Urinary bladder (tissue), 3 donors: ENCODE measurements at regions not wholly inside any gene's neighbourhood (a gene's known extent, or its start where the extent isn't known, plus 50 kb on each side); places are given as distances from the start of the nearest gene placed in this dataset.
"Not testable (repeated sequence)": the region's sequence is repeated elsewhere in the genome, so short reads cannot be mapped to it uniquely, and the experiment has no call there.

Source experiments
- DNase-seq: peaks from one replicate; pipeline ENCODE4 v3.0.0-alpha.2; 2015; ENCODE audit errors: extremely low spot score
- H3K27ac ChIP-seq: one replicate; pipeline ENCODE4 v1.5.1; 2013; ENCODE audit warnings: low read depth, mild to moderate bottlenecking, moderate library complexity
- H3K36me3 ChIP-seq: one replicate; pipeline ENCODE4 v1.6.1; 2013; ENCODE audit warnings: mild to moderate bottlenecking, moderate library complexity; ENCODE audit not compliant: insufficient read depth
- H3K4me1 ChIP-seq: one replicate; pipeline ENCODE4 v1.6.1; 2013; ENCODE audit warnings: mild to moderate bottlenecking, moderate library complexity; ENCODE audit not compliant: insufficient read depth
- H3K4me3 ChIP-seq: one replicate; pipeline ENCODE4 v1.5.1; 2013; ENCODE audit warnings: low read depth, low read length
- WGBS: extraction: QIAGEN DNeasy Blood & Tissue Kit; methylation state at CpG from one replicate; pipeline ENCODE4 v1.1.7; 2013; 5-methylcytosine and 5-hydroxymethylcytosine counted together
- donor health status: healthy with polysubstance abuse.
- donor health status: healthy.

- H3K4me1 ChIP-seq = no peaks in the 10 kb centered on the region
- H3K4me3 ChIP-seq = no peak overlapping the region
- DNase-seq = no peak
- H3K36me3 ChIP-seq = no peaks in the 10 kb centered on the region
- WGBS = 79% methylated on average over 5 of the region's 5 CpGs
- H3K27ac ChIP-seq = no peak overlapping the region
These were observed 179.7 kb downstream of the C9orf152 start for GRCh38 chr9:110028271-110028670.

- Histone ChIP-seq H3K4me3 (no peak overlapping the region), H3K4me1 (no peaks in the 10 kb centered on the region), H3K36me3 (no peaks in the 10 kb centered on the region), H3K27ac (no peak overlapping the region)
- DNase-seq = no peak
- WGBS = 85% methylated on average over 3 of the region's 3 CpGs
These were observed 179.3 kb downstream of the C9orf152 start for GRCh38 chr9:110028676-110029075.

DNA sequence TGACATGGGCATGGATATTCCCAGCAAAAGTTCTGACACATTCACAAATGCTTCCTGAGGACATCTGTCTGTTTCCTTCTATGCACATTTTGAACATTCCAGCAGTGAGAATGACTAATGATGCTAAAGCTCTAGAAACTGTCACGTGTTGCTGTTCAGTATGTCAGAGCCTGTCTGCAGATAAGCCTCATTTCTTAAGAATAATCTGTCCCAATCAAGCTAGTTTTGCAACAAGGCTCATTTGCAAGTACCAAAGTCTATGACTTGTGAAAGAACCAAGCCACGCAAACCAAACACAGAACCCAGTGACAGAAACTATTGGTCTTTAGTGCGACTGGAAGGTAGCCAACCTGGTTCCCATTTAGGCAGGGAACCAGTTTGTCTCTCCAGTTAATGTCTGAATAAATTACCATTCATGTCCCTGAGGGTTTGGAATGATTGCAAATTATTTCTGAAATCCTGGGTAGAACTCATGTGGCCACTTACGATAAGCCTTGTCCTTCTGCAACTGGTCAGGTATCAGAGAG, 178.5 kb downstream of the C9orf152 start:
- no peak for DNase-seq
- WGBS = 82% methylated on average over 4 of the region's 4 CpGs
- Histone ChIP-seq H3K4me1 (no peaks in the 10 kb centered on the region), H3K4me3 (no peak overlapping the region), H3K36me3 (no peaks in the 10 kb centered on the region), H3K27ac (no peak overlapping the region)

DNA sequence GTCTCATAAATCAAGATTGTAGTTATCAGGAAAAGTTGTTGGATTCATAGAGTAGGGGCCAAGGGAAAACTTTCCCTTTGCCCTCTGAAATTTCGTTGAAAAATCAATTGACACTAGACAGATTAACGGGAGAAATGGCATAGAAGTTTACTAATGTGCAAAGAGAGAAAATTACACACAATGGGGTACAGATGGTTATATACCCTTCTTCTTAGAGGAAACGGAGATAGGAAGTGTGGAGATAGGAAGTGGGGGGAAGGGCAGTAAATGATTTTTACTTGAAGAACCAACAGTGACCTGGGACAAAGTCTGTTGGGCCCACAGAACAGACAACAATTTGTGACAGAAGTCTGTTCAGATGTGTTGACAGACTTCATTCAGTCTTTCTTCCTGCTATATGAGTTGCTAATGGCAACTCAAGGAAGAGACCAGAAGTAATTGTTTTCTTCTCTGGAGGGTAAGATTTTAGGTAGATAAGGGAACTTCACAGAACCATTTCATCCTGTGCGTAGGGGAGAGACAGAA, 177.9 kb downstream of the C9orf152 start:
- Histone ChIP-seq H3K36me3 (no peaks in the 10 kb centered on the region), H3K4me3 (no peak overlapping the region), H3K27ac (no peak overlapping the region), H3K4me1 (no peaks in the 10 kb centered on the region)
- 74% methylated on average over 4 of the region's 4 CpGs for WGBS
- no peak for DNase-seq

- H3K4me1 ChIP-seq = no peaks in the 10 kb centered on the region
These were observed 177.3 kb downstream of the C9orf152 start for GRCh38 chr9:110030632-110031031.

GRCh38 chr9:110031511-110032173, 176.3 kb downstream of the C9orf152 start:
- no peaks in the 10 kb centered on the region for H3K36me3 ChIP-seq
- no peak overlapping the region for H3K27ac ChIP-seq
- H3K4me3 ChIP-seq = no peak overlapping the region
- no peaks in the 10 kb centered on the region for H3K4me1 ChIP-seq
- WGBS = 66% methylated on average over 3 of the region's 3 CpGs
- no peak for DNase-seq

More at GRCh38 chr9:110030632-110031031, 177.3 kb downstream of the C9orf152 start:
- 95% methylated on average over 3 of the region's 3 CpGs for WGBS
- Histone ChIP-seq H3K4me3 (no peak overlapping the region), H3K36me3 (no peaks in the 10 kb centered on the region), H3K27ac (no peak overlapping the region)
- no peak for DNase-seq

DNA sequence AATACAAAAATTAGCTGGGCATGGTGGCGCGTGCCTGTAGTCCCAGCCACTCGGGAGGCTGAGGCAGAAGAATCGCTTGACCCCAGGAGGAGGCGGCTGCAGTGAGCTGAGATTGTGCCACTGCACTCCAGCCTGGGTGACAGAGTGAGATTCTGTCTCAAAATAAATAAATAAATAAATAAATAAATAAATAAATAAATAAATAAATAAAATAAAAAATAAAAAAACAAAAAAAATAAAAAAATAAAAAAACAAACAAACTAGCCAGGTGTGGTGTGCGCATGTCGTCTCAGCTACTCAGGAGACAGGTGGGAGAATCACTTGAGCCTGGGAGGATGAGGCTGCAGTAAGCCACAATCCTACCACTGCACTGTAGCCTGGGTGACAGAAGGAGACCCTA, 175.4 kb downstream of the C9orf152 start:
- not testable (repeated sequence) for DNase-seq, H3K4me1 ChIP-seq, H3K27ac ChIP-seq, H3K36me3 ChIP-seq, H3K4me3 ChIP-seq
- 95% methylated on average over 7 of the region's 7 CpGs for WGBS

DNA sequence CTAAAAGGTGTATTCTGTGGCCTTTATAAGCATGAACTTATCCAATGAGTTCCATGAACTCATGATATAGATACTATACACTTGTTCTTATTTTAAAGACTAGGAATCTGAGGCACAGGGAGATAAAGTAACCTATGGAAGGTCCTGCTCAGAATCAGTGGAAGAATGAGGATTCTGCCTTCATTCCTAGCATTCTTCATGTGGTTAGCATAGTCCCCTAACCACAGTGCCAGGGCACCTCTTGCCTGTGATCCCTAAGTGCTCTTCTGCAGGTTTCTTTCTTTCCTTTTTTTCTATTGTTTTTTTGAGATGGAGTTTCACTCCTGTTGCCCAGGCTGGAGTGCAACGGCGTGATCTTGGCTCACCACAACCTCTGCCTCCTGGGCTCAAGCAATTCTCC, 174.1 kb downstream of the C9orf152 start:
- no peak for DNase-seq
- Histone ChIP-seq H3K4me3 (no peak overlapping the region), H3K36me3 (no peaks in the 10 kb centered on the region), H3K27ac (no peak overlapping the region), H3K4me1 (no peaks in the 10 kb centered on the region)
- WGBS = 93% methylated on average over 2 of the region's 2 CpGs

DNA sequence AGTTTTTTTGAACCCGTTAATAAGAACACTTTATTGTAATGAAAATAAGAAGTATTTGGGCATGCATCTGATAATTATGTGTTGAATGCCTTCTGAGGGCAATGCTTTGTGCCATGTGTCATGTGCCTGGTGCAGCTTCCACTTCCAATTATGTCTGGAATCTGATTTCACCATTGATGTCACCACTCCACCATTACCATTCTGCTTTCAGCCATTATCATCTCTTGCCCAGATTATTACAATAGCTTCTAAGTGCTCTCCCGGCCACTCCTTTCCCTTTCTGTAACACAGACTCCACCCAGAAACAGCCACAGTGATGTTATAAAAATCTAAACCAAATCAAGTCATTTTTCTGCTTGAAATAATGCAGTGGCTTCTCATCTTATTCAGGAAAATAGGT, 171.7 kb downstream of the C9orf152 start:
- H3K4me1 ChIP-seq = no peaks in the 10 kb centered on the region
- no peak for DNase-seq
- H3K36me3 ChIP-seq = no peaks in the 10 kb centered on the region
- WGBS = 87% methylated on average over 2 of the region's 2 CpGs
- H3K27ac ChIP-seq = no peak overlapping the region
- no peak overlapping the region for H3K4me3 ChIP-seq

DNA sequence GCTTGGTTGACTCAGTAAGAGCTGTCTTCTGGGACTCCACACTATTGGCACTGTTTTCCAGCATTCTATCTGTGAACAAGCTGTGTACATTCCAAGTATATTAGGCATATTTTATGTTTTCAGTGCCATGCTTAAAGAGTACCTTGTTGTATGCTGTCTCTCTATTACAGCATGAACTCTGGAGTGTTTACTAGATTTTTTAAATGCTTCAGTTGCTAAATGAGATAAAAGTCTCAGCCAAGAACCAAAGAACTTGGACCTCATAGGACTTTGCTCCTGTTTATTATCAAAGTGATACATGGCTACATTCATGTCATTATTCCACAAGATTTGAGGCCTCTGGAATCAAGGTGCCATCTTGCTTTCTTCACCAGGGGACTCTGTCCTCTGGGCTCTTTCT, 167.2 kb downstream of the C9orf152 start:
- DNase-seq = no peak
- H3K4me1 ChIP-seq = no peaks in the 10 kb centered on the region
- H3K36me3 ChIP-seq = no peaks in the 10 kb centered on the region
- H3K27ac ChIP-seq = no peak overlapping the region
- H3K4me3 ChIP-seq = no peak overlapping the region

DNA sequence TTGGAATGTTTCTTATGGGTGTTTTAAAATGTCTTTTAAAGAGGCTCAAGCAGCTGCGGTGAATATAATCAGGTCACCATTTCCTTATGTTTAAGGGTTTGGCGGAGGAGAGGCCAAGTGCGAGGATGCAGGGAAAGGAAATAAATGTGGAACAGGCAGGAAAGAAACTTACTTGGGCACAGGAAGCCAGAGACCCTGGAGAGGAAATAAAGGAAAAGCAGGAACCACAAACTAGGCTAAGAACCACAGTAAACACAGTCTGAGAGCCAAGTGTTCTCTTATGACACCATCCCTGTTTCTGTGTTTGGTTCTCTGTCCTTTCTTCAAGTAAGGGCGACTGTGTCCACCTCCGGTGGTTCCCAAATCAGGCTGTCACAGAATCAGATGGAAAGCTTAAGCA, 166.5 kb downstream of the C9orf152 start:
- Histone ChIP-seq H3K27ac (no peak overlapping the region), H3K36me3 (no peaks in the 10 kb centered on the region), H3K4me1 (no peaks in the 10 kb centered on the region), H3K4me3 (no peak overlapping the region)
- no peak for DNase-seq
- WGBS = 79% methylated on average over 5 of the region's 5 CpGs

DNA sequence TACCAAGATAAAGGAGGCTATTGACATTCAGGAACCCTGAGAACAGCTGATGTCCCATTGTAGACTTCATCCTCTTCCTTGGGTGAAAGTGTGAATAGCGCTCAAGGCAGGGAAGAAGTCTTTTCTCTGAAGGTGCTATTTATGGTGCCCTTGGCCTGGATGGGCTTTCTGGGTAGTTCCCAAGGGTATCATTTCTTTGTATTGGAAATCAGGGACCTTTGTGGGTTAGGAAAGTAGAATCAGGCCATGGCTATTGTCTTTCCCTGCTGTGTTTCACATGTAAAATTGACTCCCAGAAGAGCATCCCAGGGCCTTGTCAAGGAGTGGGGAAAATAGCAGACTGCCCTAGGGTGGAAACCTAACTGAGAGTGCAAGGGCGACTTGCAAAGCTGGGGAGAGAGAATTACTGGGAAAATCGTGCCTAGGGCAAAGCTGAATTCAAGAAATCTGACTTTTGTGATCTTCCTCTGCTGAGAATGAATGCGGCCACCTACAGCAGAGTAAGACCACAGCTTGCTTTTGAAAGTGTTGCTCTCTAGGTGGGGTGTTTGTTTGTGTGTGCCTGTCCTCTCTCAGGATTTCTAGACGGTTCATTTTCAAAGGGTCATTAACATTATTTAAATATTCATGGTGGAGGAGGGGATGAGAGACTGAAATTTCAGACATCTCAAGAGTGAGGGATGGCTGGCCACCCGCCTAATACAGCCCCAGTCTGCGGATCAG, 160.6 kb downstream of the C9orf152 start:
- Histone ChIP-seq H3K36me3 (no peaks in the 10 kb centered on the region), H3K27ac (no peak overlapping the region), H3K4me1 (no peaks in the 10 kb centered on the region), H3K4me3 (no peak overlapping the region)
- WGBS = 65% methylated on average over 7 of the region's 7 CpGs
- no peak for DNase-seq

DNA sequence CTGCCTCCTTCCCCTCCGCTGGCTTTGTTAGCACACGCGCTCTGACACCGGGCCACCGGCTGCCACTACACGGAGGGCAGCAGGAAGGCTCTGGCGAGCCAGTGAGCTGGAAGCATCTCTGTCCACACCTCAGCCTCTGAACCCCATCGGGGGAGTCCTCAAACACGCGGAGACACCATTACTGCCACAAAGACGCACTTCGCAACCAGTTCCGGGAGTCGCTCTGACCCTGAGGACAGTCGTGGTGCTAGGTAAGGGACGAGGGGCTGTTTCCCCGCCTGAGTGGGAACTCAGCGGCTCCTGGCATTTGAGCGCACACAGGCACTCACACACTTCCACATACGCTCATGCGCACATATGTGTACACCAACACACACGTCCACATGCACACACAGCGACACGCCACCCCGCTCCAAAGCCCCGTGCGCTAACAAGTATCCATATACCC, 160.0 kb downstream of the C9orf152 start:
- DNase-seq = no peak
- H3K4me1 ChIP-seq = no peaks in the 10 kb centered on the region
- no peaks in the 10 kb centered on the region for H3K36me3 ChIP-seq
- peak overlapping the region; percentile 74 for H3K4me3 ChIP-seq
- no peak overlapping the region for H3K27ac ChIP-seq
- whole genome bisulfite sequencing = 11% methylated on average over 27 of the region's 27 CpGs

DNA sequence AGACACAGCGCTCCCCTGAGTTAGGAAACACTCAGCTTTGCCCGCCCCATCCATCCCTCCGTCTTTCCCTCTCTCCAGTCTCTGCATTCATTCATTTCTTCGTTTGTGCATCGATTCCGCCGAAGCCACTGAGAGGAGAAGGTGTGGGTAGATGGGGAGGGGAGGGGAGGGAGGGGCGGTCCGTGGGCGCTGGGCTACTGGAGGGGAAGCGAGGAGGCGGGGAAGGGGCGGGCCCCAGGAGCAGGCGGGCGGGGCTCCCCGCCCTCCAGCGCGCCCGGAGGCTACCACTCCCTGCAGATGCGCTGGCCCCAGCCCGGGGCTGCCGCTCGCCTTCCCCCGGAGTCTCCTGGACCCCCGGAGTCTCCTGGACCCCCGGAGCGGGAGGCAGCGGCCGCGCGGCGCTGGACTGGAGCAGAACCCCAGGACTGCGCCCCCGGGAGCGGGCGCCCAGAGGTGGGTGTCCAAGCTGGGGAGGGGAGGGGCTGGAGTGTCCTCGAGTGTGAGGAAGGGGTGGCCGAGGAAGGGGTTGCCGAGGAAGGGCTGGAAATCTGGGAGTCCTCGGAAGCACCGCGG, 159.5 kb downstream of the C9orf152 start:
- Histone ChIP-seq H3K4me3 (peak overlapping the region; percentile 74), H3K27ac (no peak overlapping the region), H3K36me3 (no peaks in the 10 kb centered on the region), H3K4me1 (no peaks in the 10 kb centered on the region)
- 2% methylated on average over 42 of the region's 42 CpGs for WGBS
- no peak for DNase-seq
